Gastroesophageal sphincter (tissue), 4 donors: ENCODE measurements at regions not wholly inside any gene's neighbourhood (a gene's known extent, or its start where the extent isn't known, plus 50 kb on each side); places are given as distances from the start of the nearest gene placed in this dataset.

Experiments used
- ATAC-seq: fragments of 150-250 bp; one replicate; pipeline ENCODE4 v1.9.1; 2016; ENCODE audit warnings: mild to moderate bottlenecking, moderate library complexity
- H3K27ac ChIP-seq, 4 donors: fragments of 200-600 bp; sonication (generic) in 3 of 4; 1 replicate in 3 of 4; 2 replicates in 1 of 4; pipeline ENCODE4 v1.5.1; 2016 to 2019
- H3K27me3 ChIP-seq: fragments of 200-600 bp; sonication (generic); one replicate; pipeline ENCODE4 v1.5.1; 2019
- H3K36me3 ChIP-seq, 2 donors: fragments of 200-600 bp; sonication (generic); one replicate each; pipeline ENCODE4 v1.5.1; 2019; ENCODE audit warnings: control low read depth in 1 of 2
- H3K4me1 ChIP-seq, 3 donors: fragments of 200-600 bp; sonication (generic); 1 replicate in 2 of 3; 2 replicates in 1 of 3; pipeline ENCODE4 v1.5.1; 2016 to 2019; ENCODE audit warnings: control low read depth in 2 of 3
- H3K4me3 ChIP-seq, 2 donors: fragments of 200-600 bp; sonication (generic); one replicate each; pipeline ENCODE4 v1.5.1; 2019; ENCODE audit warnings: mild to moderate bottlenecking in 1 of 2, moderate library complexity in 1 of 2
- H3K9me3 ChIP-seq, 3 donors: fragments of 200-600 bp; sonication (generic); one replicate each; pipeline ENCODE4 v1.5.1; 2017 to 2019; ENCODE audit warnings: control low read depth in 2 of 3
- EP300 ChIP-seq: sonication (generic); formaldehyde crosslinking; IDR thresholded peaks from one replicate; pipeline ENCODE4 v1.6.1; 2017; ENCODE audit warnings: antibody characterized with exemption, mild to moderate bottlenecking
- POLR2A ChIP-seq, 2 donors: fragments of 450-650 bp; IDR thresholded peaks; one replicate each; pipeline ENCODE4 v1.6.1; 2017; ENCODE audit warnings: antibody characterized with exemption in 2 of 2, mild to moderate bottlenecking in 2 of 2, moderate library complexity in 1 of 2
- POLR2AphosphoS5 ChIP-seq: sonication (generic); formaldehyde crosslinking; IDR thresholded peaks from one replicate; pipeline ENCODE4 v1.6.1; 2017; ENCODE audit warnings: antibody characterized with exemption
- WGBS, 2 donors: methylation state at CpG; one replicate each; pipeline ENCODE4 v1.1.5; 2018; ENCODE audit warnings: low coverage in 1 of 2; 5-methylcytosine and 5-hydroxymethylcytosine counted together
- TF ChIP-seq, protein P1 (sequence below), 4 experiments: fragments of 200-600 bp in 2 of 4; fragments of 450-650 bp in 2 of 4; sonication (generic) in 1 of 4; IDR thresholded peaks; one replicate each; pipeline ENCODE4 v1.5.1; 2017 to 2019; ENCODE audit warnings: antibody characterized with exemption in 4 of 4, mild to moderate bottlenecking in 2 of 4, moderate library complexity in 2 of 4

DNA sequence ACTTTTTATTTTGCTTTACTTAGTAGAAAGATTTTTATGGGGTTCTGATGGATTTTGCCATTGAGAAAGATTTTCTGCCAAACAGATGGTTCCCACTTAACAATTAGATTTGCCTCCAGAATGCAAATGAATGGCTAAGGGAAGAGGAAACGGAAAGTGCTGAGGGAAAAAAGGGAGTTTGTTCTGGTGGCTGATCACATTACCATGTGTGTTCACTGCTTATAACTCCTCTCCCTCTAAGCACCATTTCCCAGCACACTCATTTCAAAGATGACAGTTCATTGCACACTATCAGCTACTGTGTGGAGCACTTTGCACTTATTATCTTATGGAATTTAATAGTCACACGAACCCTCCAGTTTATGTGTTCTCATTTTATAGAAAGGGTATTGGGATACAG is 68.0 kb upstream of the GRID2 start:
- Histone ChIP-seq H3K9me3 (peaks cover 0 to 9% (median 0%) of the 10 kb centered on the region in 3 donors), H3K4me1 (no peaks in the 10 kb centered on the region), H3K27ac (no peak overlapping the region), H3K27me3 (no peaks in the 10 kb centered on the region), H3K36me3 (no peaks in the 10 kb centered on the region), H3K4me3 (no peak overlapping the region)
- no peak for TF ChIP-seq EP300
- TF ChIP-seq, protein P1, sequence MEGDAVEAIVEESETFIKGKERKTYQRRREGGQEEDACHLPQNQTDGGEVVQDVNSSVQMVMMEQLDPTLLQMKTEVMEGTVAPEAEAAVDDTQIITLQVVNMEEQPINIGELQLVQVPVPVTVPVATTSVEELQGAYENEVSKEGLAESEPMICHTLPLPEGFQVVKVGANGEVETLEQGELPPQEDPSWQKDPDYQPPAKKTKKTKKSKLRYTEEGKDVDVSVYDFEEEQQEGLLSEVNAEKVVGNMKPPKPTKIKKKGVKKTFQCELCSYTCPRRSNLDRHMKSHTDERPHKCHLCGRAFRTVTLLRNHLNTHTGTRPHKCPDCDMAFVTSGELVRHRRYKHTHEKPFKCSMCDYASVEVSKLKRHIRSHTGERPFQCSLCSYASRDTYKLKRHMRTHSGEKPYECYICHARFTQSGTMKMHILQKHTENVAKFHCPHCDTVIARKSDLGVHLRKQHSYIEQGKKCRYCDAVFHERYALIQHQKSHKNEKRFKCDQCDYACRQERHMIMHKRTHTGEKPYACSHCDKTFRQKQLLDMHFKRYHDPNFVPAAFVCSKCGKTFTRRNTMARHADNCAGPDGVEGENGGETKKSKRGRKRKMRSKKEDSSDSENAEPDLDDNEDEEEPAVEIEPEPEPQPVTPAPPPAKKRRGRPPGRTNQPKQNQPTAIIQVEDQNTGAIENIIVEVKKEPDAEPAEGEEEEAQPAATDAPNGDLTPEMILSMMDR (IDR thresholded peaks at IDR 0.05): no peak
- ATAC-seq: no peak
- 35 to 64% methylated on average over 1 to 2 of the region's 2 CpGs for WGBS, 2 donors

GRCh38 chr4:92236877-92237276 is 66.9 kb upstream of the GRID2 start:
- Histone ChIP-seq H3K4me1 (no peaks in the 10 kb centered on the region), H3K4me3 (no peak overlapping the region), H3K9me3 (peaks cover 0 to 9% (median 0%) of the 10 kb centered on the region in 3 donors), H3K27ac (no peak overlapping the region), H3K36me3 (no peaks in the 10 kb centered on the region), H3K27me3 (no peaks in the 10 kb centered on the region)
- WGBS, 2 donors: 94 to 100% methylated on average over 1 of the region's 1 CpG
- ATAC-seq: no peak
- TF ChIP-seq EP300: no peak
- no peak for TF ChIP-seq POLR2AphosphoS5
- TF ChIP-seq POLR2A (IDR thresholded peaks at IDR 0.05): no peak
- TF ChIP-seq, protein P1 (IDR thresholded peaks at IDR 0.05): no peak

- Histone ChIP-seq H3K4me1 (no peaks in the 10 kb centered on the region), H3K36me3 (no peaks in the 10 kb centered on the region), H3K9me3 (peaks cover 0 to 9% (median 0%) of the 10 kb centered on the region in 3 donors), H3K4me3 (no peak overlapping the region), H3K27me3 (no peaks in the 10 kb centered on the region), H3K27ac (no peak overlapping the region)
- ATAC-seq: no peak
- TF ChIP-seq EP300 (no peak), POLR2AphosphoS5 (no peak), POLR2A (IDR thresholded peaks at IDR 0.05) (no peak)
- TF ChIP-seq, protein P1 (IDR thresholded peaks at IDR 0.05): no peak
Observed at GRCh38 chr4:92237559-92237958, 66.2 kb upstream of the GRID2 start.

DNA sequence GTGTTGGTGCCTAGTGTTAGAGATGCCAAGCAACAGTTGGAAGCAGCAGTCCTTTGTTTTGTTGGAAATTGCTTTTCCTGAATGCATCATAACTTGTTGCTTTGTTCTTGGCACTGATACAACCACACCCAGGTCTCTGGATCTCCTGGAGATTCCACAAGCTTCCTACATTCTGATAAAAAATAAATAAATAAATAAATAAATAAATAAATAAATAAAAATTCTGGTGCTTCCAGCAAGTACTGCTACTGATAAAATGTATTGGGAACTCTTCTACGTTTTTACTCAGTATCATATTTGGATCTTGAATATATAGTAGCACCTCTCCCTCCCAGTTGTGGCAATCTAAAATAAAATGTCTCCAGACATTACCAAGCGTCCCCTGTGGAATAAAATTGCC is 62.7 kb upstream of the GRID2 start:
- no peaks in the 10 kb centered on the region for H3K4me1 ChIP-seq
- no peak overlapping the region for H3K27ac ChIP-seq
- TF ChIP-seq POLR2AphosphoS5 (no peak), EP300 (no peak), POLR2A (IDR thresholded peaks at IDR 0.05) (no peak)
- TF ChIP-seq, protein P1 (IDR thresholded peaks at IDR 0.05): no peak
- H3K4me3 ChIP-seq: no peak overlapping the region
- H3K9me3 ChIP-seq: peaks cover 0 to 9% (median 0%) of the 10 kb centered on the region in 3 donors
- H3K36me3 ChIP-seq: no peaks in the 10 kb centered on the region
- ATAC-seq: no peak
- no peaks in the 10 kb centered on the region for H3K27me3 ChIP-seq
- WGBS, 2 donors: 51 to 92% methylated on average over 2 of the region's 2 CpGs

DNA sequence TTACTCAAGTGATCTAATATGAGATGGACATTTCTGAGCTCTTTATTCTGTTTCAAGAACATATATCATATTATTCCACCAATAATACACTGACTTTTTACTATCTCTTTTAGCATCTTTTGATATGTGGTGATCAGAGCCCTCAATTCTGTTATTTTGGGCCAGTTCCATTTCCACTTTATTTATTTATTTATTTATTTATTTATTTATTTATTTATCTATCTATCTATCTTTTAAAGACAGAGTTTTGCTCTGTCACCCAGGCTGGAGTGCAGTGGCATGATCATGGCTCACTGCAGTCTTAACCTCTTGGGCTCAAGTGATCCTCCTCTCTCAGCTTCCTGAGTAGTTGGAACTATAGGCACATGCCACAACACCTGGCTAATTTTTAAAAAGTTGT is 57.4 kb upstream of the GRID2 start:
- no peaks in the 10 kb centered on the region for H3K4me1 ChIP-seq
- no peak overlapping the region for H3K4me3 ChIP-seq
- H3K9me3 ChIP-seq: peaks cover 0 to 6% (median 0%) of the 10 kb centered on the region in 3 donors
- ATAC-seq: no peak
- H3K27me3 ChIP-seq: no peaks in the 10 kb centered on the region
- H3K36me3 ChIP-seq: no peaks in the 10 kb centered on the region
- H3K27ac ChIP-seq: no peak overlapping the region
- no peak for TF ChIP-seq POLR2AphosphoS5
- TF ChIP-seq EP300: no peak
- TF ChIP-seq, protein P1 (IDR thresholded peaks at IDR 0.05): no peak
- no peak for TF ChIP-seq POLR2A (IDR thresholded peaks at IDR 0.05)
